Testis (tissue), 2 donors: ENCODE measurements at regions not wholly inside any gene's neighbourhood (a gene's known extent, or its start where the extent isn't known, plus 50 kb on each side); places are given as distances from the start of the nearest gene placed in this dataset.

Experiments
- POLR2A ChIP-seq: fragments of 450-650 bp; IDR thresholded peaks from one replicate; pipeline ENCODE4 v1.6.1; 2017; ENCODE audit warnings: antibody characterized with exemption, mild to moderate bottlenecking, moderate library complexity
- TF ChIP-seq, protein P1 (sequence below), 3 experiments: fragments of 450-650 bp in 2 of 3; fragments of 200-600 bp in 1 of 3; sonication (generic) in 1 of 3; IDR thresholded peaks; one replicate each; pipeline ENCODE4 v1.5.1; 2016 to 2019; ENCODE audit warnings: antibody characterized with exemption in 3 of 3, mild to moderate bottlenecking in 2 of 3, moderate library complexity in 1 of 3

DNA sequence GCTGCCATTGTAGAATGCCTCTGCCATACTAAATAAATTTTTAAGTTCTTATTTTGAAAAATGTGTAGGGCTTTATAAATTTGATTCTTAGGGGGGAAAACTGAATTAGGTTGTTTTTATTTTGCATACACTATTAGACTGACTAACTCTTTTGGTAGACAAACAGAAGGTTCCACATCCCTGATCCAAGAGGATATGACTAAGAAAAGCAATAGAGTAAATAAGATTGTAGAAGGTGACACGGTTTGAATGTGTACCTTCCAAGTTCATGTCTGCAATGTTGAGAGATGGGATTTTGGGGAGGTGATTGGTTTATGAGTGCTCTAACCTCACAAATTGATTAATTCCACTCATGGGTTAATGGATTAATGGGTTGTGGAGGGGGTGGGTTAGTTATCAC lies 127.9 kb downstream of the GLUL start:
- TF ChIP-seq POLR2A = no peak
- TF ChIP-seq, protein P1, sequence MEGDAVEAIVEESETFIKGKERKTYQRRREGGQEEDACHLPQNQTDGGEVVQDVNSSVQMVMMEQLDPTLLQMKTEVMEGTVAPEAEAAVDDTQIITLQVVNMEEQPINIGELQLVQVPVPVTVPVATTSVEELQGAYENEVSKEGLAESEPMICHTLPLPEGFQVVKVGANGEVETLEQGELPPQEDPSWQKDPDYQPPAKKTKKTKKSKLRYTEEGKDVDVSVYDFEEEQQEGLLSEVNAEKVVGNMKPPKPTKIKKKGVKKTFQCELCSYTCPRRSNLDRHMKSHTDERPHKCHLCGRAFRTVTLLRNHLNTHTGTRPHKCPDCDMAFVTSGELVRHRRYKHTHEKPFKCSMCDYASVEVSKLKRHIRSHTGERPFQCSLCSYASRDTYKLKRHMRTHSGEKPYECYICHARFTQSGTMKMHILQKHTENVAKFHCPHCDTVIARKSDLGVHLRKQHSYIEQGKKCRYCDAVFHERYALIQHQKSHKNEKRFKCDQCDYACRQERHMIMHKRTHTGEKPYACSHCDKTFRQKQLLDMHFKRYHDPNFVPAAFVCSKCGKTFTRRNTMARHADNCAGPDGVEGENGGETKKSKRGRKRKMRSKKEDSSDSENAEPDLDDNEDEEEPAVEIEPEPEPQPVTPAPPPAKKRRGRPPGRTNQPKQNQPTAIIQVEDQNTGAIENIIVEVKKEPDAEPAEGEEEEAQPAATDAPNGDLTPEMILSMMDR (IDR thresholded peaks at IDR 0.05) = no peak
